Nephron progenitor cell (in vitro differentiated cells): ENCODE measurements at regions not wholly inside any gene's neighbourhood (a gene's known extent, or its start where the extent isn't known, plus 50 kb on each side); places are given as distances from the start of the nearest gene placed in this dataset.

ENCODE experiments used
- DNase-seq: peaks from one replicate; pipeline ENCODE4 v3.0.0; 2021
- H3K27ac Mint-ChIP-seq: 2 replicates; pipeline ENCODE4 v1.8.0; 2021; ENCODE audit warnings: mild to moderate bottlenecking, moderate library complexity, mixed read lengths
- H3K27me3 Mint-ChIP-seq: 2 replicates; pipeline ENCODE4 v1.8.0; 2021; ENCODE audit warnings: mild to moderate bottlenecking, low read depth, mixed read lengths; ENCODE audit not compliant: poor library complexity
- H3K36me3 Mint-ChIP-seq: 2 replicates; pipeline ENCODE4 v1.8.0; 2021; ENCODE audit warnings: low read depth, mixed read lengths
- H3K4me1 Mint-ChIP-seq: 2 replicates; pipeline ENCODE4 v1.8.0; 2021; ENCODE audit warnings: mixed read lengths
- H3K4me3 Mint-ChIP-seq: 2 replicates; pipeline ENCODE4 v1.8.0; 2021; ENCODE audit warnings: mild to moderate bottlenecking, moderate library complexity, mixed read lengths
- H3K9me3 Mint-ChIP-seq: 2 replicates; pipeline ENCODE4 v1.8.0; 2021; ENCODE audit warnings: mild to moderate bottlenecking, moderate library complexity, mixed read lengths
- CTCF ChIP-seq: fragments of 200-600 bp; sonication (generic); IDR thresholded peaks from 2 replicates; pipeline ENCODE4 v1.5.0; 2021; ENCODE audit warnings: antibody characterized with exemption

DNA sequence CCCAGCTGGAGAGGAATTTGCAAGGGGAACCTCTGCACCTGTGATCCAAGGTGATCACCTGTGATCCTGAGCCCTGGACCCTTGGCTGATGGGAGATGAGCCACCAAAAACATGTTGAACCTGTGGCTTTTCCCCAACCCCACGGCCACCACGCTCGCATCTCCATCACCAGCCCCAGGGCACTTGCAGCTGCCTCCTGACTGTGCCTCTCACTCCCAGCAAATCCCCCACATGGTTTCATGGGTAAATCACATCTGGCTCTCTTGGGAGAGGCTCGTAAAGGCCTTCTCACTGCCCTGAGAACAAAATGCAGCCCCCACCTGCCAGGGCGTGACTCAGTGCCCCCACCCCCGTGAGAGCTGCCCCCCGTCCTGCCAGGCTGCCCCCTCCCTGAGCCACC, 76.0 kb downstream of the RFLNA start:
- no peak overlapping the region for H3K4me3 Mint-ChIP-seq
- no peak for DNase-seq
- H3K4me1 Mint-ChIP-seq = no peaks in the 10 kb centered on the region
- H3K27ac Mint-ChIP-seq = no peak overlapping the region
- peaks cover 5% of the 10 kb centered on the region for H3K36me3 Mint-ChIP-seq
- no peaks in the 10 kb centered on the region for H3K27me3 Mint-ChIP-seq
- no peak for TF ChIP-seq CTCF
- H3K9me3 Mint-ChIP-seq = no peaks in the 10 kb centered on the region

DNA sequence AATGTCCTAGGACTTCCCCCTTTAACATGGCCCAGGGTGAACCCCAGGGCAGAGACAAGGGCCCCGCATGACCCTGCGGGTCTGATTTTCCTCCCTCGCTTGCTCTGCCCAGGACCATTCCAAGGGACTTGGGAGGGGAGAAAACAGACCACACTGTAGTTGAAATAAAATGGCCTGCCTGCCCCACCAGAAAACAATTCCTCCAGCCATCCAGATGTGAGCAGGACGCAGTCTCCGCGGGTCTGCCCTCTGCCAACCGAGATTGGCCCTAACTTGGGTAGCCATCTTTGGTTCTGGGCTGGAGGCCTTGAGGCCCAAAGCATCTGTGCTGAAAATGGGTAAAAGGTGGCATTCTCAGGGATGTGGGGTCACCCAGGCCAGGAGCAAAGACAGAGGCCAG, 75.5 kb downstream of the RFLNA start:
- H3K27me3 Mint-ChIP-seq = no peaks in the 10 kb centered on the region

DNA sequence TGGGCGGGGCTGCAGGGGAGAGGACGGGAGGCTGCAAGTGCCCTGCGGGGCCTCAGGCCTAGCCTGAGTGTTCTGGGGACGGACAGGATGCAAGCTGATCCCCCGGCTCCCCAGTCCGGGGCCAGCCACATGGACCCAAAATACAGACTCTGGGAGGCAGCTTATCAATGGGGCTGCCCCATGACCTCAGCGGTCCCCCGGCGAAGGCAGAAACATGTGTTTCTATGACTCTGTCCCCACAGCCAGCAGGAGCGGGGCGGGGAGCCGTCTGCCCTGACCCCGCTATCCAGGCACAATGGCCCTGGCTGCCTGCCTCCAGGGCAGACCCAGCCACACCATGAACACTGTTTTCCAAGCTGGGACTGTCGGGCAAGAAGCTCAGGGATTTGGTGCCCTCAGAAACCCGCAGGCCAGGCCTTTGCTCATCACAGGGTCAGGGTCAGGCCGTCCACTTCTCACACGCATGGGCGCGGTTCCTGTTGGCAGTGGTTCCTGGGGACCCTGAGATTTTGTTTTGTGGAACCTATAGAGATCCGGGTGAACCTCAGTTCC, 75.0 kb downstream of the RFLNA start:
- Mint-ChIP-seq H3K9me3 (no peaks in the 10 kb centered on the region), H3K4me1 (no peaks in the 10 kb centered on the region), H3K4me3 (no peak overlapping the region), H3K27ac (no peak overlapping the region), H3K36me3 (peaks cover 5% of the 10 kb centered on the region), H3K27me3 (no peaks in the 10 kb centered on the region)
- no peak for DNase-seq
- TF ChIP-seq CTCF = no peak

More for the DNA sequence above, 75.5 kb downstream of the RFLNA start:
- Mint-ChIP-seq H3K4me1 (no peaks in the 10 kb centered on the region), H3K4me3 (no peak overlapping the region), H3K9me3 (no peaks in the 10 kb centered on the region), H3K36me3 (peaks cover 5% of the 10 kb centered on the region), H3K27ac (no peak overlapping the region)
- TF ChIP-seq CTCF = no peak
- no peak for DNase-seq

DNA sequence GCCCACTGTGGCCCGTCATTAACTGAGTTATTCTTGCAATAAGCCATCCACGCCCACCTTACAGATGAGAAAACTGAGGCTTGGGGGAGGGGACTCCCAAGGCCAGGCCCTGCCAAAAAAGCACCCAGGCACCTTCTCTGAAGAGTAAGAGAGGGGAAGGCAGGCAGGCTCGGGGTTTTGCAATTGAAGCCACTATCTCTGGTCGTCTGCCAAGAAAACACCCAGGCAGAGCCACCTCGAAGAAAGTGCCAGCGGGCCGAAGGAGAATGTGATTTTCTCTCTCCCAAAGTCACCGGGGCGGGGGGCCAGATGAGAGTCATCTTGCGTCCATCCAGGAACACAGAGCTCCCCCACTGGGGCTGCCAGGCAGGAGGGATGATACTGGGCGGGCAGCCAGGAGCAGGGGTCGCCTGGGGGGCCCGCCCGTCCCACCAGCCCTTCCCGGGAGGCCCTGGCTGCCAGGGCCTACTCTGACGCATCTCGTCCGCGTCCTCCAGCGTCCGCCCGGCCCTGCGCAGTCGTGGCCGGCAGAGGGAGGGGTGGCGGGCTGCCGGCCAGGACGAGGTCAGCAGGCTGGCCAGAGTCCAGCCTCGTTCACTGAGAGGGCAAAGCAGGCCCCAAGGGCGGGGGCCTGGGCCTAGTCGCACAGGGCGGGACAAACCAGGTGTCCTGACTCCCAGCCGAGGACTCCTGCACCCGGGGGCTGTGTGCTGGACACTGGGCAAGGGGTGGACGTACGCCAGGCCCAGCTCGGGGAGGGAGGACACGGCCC, 74.3 kb downstream of the RFLNA start:
- H3K4me3 Mint-ChIP-seq = no peak overlapping the region
- peaks cover under 1% of the 10 kb centered on the region for H3K4me1 Mint-ChIP-seq
- no peaks in the 10 kb centered on the region for H3K9me3 Mint-ChIP-seq
- TF ChIP-seq CTCF = no peak
- no peaks in the 10 kb centered on the region for H3K27me3 Mint-ChIP-seq
- no peak overlapping the region for H3K27ac Mint-ChIP-seq
- DNase-seq = no peak
- peaks cover 5% of the 10 kb centered on the region for H3K36me3 Mint-ChIP-seq

GRCh38 chr12:124368421-124369032, 73.6 kb downstream of the RFLNA start:
- DNase-seq = no peak
- Mint-ChIP-seq H3K4me1 (peaks cover 4% of the 10 kb centered on the region), H3K9me3 (no peaks in the 10 kb centered on the region), H3K4me3 (no peak overlapping the region), H3K36me3 (peaks cover 5% of the 10 kb centered on the region), H3K27me3 (no peaks in the 10 kb centered on the region), H3K27ac (peak overlapping the region; percentile 48)
- no peak for TF ChIP-seq CTCF
